H1 (cell line): ENCODE measurements at regions not wholly inside any gene's neighbourhood (a gene's known extent, or its start where the extent isn't known, plus 50 kb on each side); places are given as distances from the start of the nearest gene placed in this dataset.

Experiments
- CTCF ChIA-PET: fragments of 300-600 bp; sonication (Branson Sonifier 250); formaldehyde crosslinking; loops from one replicate; lab custom pipeline; 2021; ENCODE audit not compliant: partially characterized antibody; lab: Charles Lee
- POLR2A ChIA-PET: fragments of 300-600 bp; sonication (Branson Sonifier 250); formaldehyde crosslinking; loops from one replicate; lab custom pipeline; 2021; ENCODE audit warnings: inconsistent platforms; ENCODE audit not compliant: partially characterized antibody; lab: Charles Lee
- DNase-seq, 2 experiments: peaks; one replicate each; pipeline versions ENCODE4 v3.0.0 to v3.0.0-alpha.2; 2010 to 2022; ENCODE audit warnings: low spot score in 2 of 2, low read depth in 1 of 2, mixed read lengths in 1 of 2
- FAIRE-seq: peaks from 2 replicates; lab custom pipeline; 2011; peaks lifted over from hg19 to GRCh38; lab: Jason Lieb, UNC
- H2AFZ ChIP-seq: 2 replicates; pipeline ENCODE4 v1.8.1; 2012; ENCODE audit warnings: low read length, inconsistent platforms
- H2AK5ac ChIP-seq: 2 replicates; pipeline ENCODE4 v1.6.1; 2013; ENCODE audit warnings: low read depth, low read length
- H2BK120ac ChIP-seq: replicated peaks from 2 replicates; pipeline ENCODE3; 2013; ENCODE audit warnings: low read depth, low read length, inconsistent platforms
- H2BK12ac ChIP-seq: 2 replicates; pipeline ENCODE4 v1.6.1; 2013; ENCODE audit warnings: low read depth, low read length
- H2BK15ac ChIP-seq: 2 replicates; pipeline ENCODE4 v1.6.1; 2013; ENCODE audit warnings: low read length
- H2BK20ac ChIP-seq: 2 replicates; pipeline ENCODE4 v1.6.1; 2013; ENCODE audit warnings: low read length
- H2BK5ac ChIP-seq: 2 replicates; pipeline ENCODE4 v1.6.1; 2013; ENCODE audit warnings: low read depth, low read length
- H3K14ac ChIP-seq: 2 replicates; pipeline ENCODE4 v1.6.1; 2013; ENCODE audit warnings: inconsistent platforms; ENCODE audit not compliant: insufficient read length
- H3K18ac ChIP-seq: 2 replicates; pipeline ENCODE4 v1.6.1; 2013; ENCODE audit warnings: low read length; ENCODE audit errors: extremely low read depth
- H3K23ac ChIP-seq: 2 replicates; pipeline ENCODE4 v1.6.1; 2013; ENCODE audit warnings: inconsistent platforms; ENCODE audit not compliant: insufficient read length
- H3K23me2 ChIP-seq: 2 replicates; pipeline ENCODE4 v1.6.1; 2013; ENCODE audit warnings: low read depth, low read length
- H3K27ac ChIP-seq: 2 replicates; pipeline ENCODE4 v1.6.1; 2011; ENCODE audit warnings: low read depth, low read length, inconsistent platforms
- H3K27me3 ChIP-seq, 4 experiments: replicated peaks in 1 of 4; 1 replicate in 1 of 4; 2 replicates in 3 of 4; pipeline versions ENCODE4 v1.6.1 to v1.8.1; 2011 to 2013; ENCODE audit warnings: low read length in 3 of 4, mild to moderate bottlenecking in 3 of 4, inconsistent platforms in 2 of 4, mixed read lengths in 2 of 4, moderate library complexity in 1 of 4; ENCODE audit not compliant: control insufficient read depth in 3 of 4, insufficient read depth in 3 of 4; ENCODE audit errors: extremely low read depth in 1 of 4
- H3K36me3 ChIP-seq, 4 experiments: 2 replicates each; pipeline versions ENCODE4 v1.6.1 to v1.8.1; 2011 to 2013; ENCODE audit warnings: mild to moderate bottlenecking in 4 of 4, low read length in 3 of 4, moderate library complexity in 2 of 4, control low read depth in 1 of 4, inconsistent platforms in 1 of 4; ENCODE audit not compliant: insufficient read depth in 4 of 4, control insufficient read depth in 2 of 4
- H3K4ac ChIP-seq: replicated peaks from 2 replicates; pipeline ENCODE3; 2013; ENCODE audit warnings: low read length, low read depth, mixed read lengths, inconsistent platforms; ENCODE audit not compliant: insufficient read length
- H3K4me1 ChIP-seq, 4 experiments: replicated peaks in 1 of 4; 1 replicate in 1 of 4; 2 replicates in 3 of 4; pipeline versions ENCODE4 v1.6.1 to v1.8.1; 2011 to 2013; ENCODE audit warnings: low read length in 3 of 4, inconsistent platforms in 2 of 4, mixed read lengths in 1 of 4; ENCODE audit not compliant: insufficient read depth in 4 of 4, control insufficient read depth in 3 of 4
- H3K4me2 ChIP-seq, 2 experiments: 2 replicates each; pipeline versions ENCODE4 v1.6.1 to v1.8.1; 2011 to 2013; ENCODE audit warnings: low read depth in 2 of 2, low read length in 2 of 2, control low read depth in 1 of 2, inconsistent platforms in 1 of 2, mild to moderate bottlenecking in 1 of 2; ENCODE audit not compliant: insufficient read depth in 1 of 2
- H3K4me3 ChIP-seq, 4 experiments: fragments of 200-600, 300-600 bp in 1 of 4; sonication (generic), shearing (Covaris generic), sonication (Bioruptor Twin) in 1 of 4; 2 replicates each; pipeline versions ENCODE4 v1.5.1 to v1.8.1; 2011 to 2016; ENCODE audit warnings: low read length in 4 of 4, low read depth in 3 of 4, control low read depth in 2 of 4, inconsistent platforms in 2 of 4, mild to moderate bottlenecking in 2 of 4, mixed read lengths in 1 of 4, moderate library complexity in 1 of 4; ENCODE audit not compliant: insufficient read depth in 2 of 4; ENCODE audit errors: extremely low read depth in 1 of 4
- H3K56ac ChIP-seq: replicated peaks from 2 replicates; pipeline ENCODE3; 2013; ENCODE audit warnings: low read depth, mild to moderate bottlenecking, mixed read lengths, low read length, inconsistent platforms; ENCODE audit not compliant: insufficient read length
- H3K79me1 ChIP-seq: 2 replicates; pipeline ENCODE4 v1.6.1; 2013; ENCODE audit warnings: low read depth, low read length, control low read depth
- H3K79me2 ChIP-seq, 2 experiments: 2 replicates each; pipeline versions ENCODE4 v1.6.1 to v1.8.1; 2012 to 2013; ENCODE audit warnings: low read length in 2 of 2, mild to moderate bottlenecking in 2 of 2, inconsistent platforms in 1 of 2; ENCODE audit not compliant: insufficient read depth in 2 of 2, control insufficient read depth in 1 of 2
- H3K9ac ChIP-seq, 4 experiments: replicated peaks in 1 of 4; 1 replicate in 1 of 4; 2 replicates in 3 of 4; pipeline versions ENCODE4 v1.6.1 to v1.8.1; 2011 to 2013; ENCODE audit warnings: low read depth in 3 of 4, low read length in 3 of 4, control low read depth in 2 of 4, mild to moderate bottlenecking in 2 of 4, moderate library complexity in 2 of 4, inconsistent platforms in 1 of 4; ENCODE audit errors: extremely low read depth in 1 of 4
- H3K9me3 ChIP-seq, 2 experiments: 2 replicates each; pipeline versions ENCODE4 v1.6.1 to v1.8.1; 2012 to 2013; ENCODE audit warnings: mild to moderate bottlenecking in 2 of 2, moderate library complexity in 2 of 2, control low read depth in 1 of 2, inconsistent platforms in 1 of 2, low read depth in 1 of 2, low read length in 1 of 2, mixed read lengths in 1 of 2; ENCODE audit not compliant: insufficient read depth in 2 of 2
- H4K20me1 ChIP-seq, 2 experiments: replicated peaks in 1 of 2; 2 replicates each; pipeline versions ENCODE3 to v1.8.1; 2011 to 2013; ENCODE audit warnings: inconsistent platforms in 2 of 2, low read length in 2 of 2, mild to moderate bottlenecking in 1 of 2; ENCODE audit not compliant: insufficient read depth in 2 of 2, control insufficient read depth in 1 of 2
- H4K5ac ChIP-seq: 2 replicates; pipeline ENCODE4 v1.6.1; 2013; ENCODE audit warnings: low read length, low read depth, mixed read lengths, inconsistent platforms; ENCODE audit not compliant: insufficient read length
- H4K8ac ChIP-seq: 2 replicates; pipeline ENCODE4 v1.8.0; 2013; ENCODE audit warnings: mild to moderate bottlenecking, moderate library complexity, low read length, inconsistent platforms; ENCODE audit not compliant: insufficient read depth; ENCODE audit errors: extremely low read depth
- H4K91ac ChIP-seq: replicated peaks from 2 replicates; pipeline ENCODE3; 2013; ENCODE audit warnings: low read length, mixed read lengths, inconsistent platforms; ENCODE audit not compliant: insufficient read length
- CBX8 ChIP-seq: fragments of 300-800, 300-1000 bp; sonication (generic); IDR thresholded peaks from 2 replicates; pipeline ENCODE4 v1.7.1; 2016; ENCODE audit warnings: low read depth, low read length, borderline replicate concordance
- CTBP2 ChIP-seq: IDR thresholded peaks from 2 replicates; pipeline ENCODE4 v1.7.0; 2011; ENCODE audit warnings: borderline replicate concordance, mild to moderate bottlenecking, moderate library complexity, mixed read lengths, low read length; ENCODE audit not compliant: insufficient read depth, insufficient read length
- KDM4A ChIP-seq: IDR thresholded peaks from one replicate; pipeline ENCODE4 v1.7.1; 2012; ENCODE audit warnings: low read depth, mild to moderate bottlenecking, moderate library complexity, low read length, inconsistent platforms; ENCODE audit not compliant: severe bottlenecking
- WGBS, 2 experiments: shearing (Covaris generic) in 1 of 2; methylation state at CpG; one replicate each; pipeline versions ENCODE4 v1.1.6 to v1.1.7; 2013 to 2015; ENCODE audit warnings: low lambda C conversion rate in 2 of 2, mixed read lengths in 2 of 2, inconsistent platforms in 1 of 2, low coverage in 1 of 2, missing lambda C conversion rate in 1 of 2; ENCODE audit not compliant: insufficient replicate concordance in 2 of 2, insufficient coverage in 1 of 2, insufficient read length in 1 of 2; ENCODE audit errors: extremely low coverage in 1 of 2, missing lambda C conversion rate in 1 of 2; 5-methylcytosine and 5-hydroxymethylcytosine counted together

DNA sequence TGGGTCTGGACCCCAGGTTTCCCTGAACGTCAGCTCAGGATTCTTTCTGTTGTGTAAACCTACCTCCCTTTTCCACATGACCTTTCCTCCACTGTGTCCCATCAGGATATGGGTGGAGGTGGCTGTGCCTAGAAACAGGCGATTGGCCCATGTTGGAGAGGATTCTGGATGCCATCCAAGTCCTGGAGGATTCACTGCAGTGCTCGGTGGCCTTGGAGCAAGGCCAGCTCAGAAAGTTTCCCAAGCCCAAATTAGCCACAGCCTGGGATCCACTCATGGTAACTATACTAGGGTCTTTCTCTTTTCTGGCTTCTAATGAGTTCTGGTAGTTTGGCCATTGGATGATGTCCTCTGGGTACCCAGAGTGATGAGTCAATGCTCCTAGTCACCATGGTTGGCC lies 141.6 kb downstream of the SNX19 start:
- Histone ChIP-seq H3K9ac (no peak overlapping the region), H3K79me1 (no peaks in the 10 kb centered on the region), H4K20me1 (no peaks in the 10 kb centered on the region), H3K4me2 (no peak overlapping the region), H2BK15ac (no peak overlapping the region), H3K36me3 (no peaks in the 10 kb centered on the region), H3K14ac (no peak overlapping the region), H4K5ac (no peak overlapping the region), H2BK5ac (no peak overlapping the region), H4K8ac (no peak overlapping the region), H3K56ac (no peak overlapping the region), H3K9me3 (no peaks in the 10 kb centered on the region), H2BK20ac (no peak overlapping the region), H3K27ac (no peak overlapping the region), H3K4ac (no peak overlapping the region), H3K27me3 (no peaks in the 10 kb centered on the region), H2AFZ (no peak overlapping the region), H3K4me3 (no peak overlapping the region), H2AK5ac (no peak overlapping the region), H3K23me2 (peaks cover 3% of the 10 kb centered on the region; the same call in 1 of the 2 replicates), H2BK12ac (no peak overlapping the region), H3K18ac (no peak overlapping the region), H3K4me1 (no peaks in the 10 kb centered on the region), H2BK120ac (no peak overlapping the region), H4K91ac (no peak overlapping the region), H3K23ac (no peak overlapping the region), H3K79me2 (no peaks in the 10 kb centered on the region)
- CTCF ChIA-PET, result no interaction called here
- FAIRE-seq, result no peak
- 90% methylated on average over 3 of the region's 3 CpGs; no CpG with 5 or more reads in 1 of the 2 experiments for WGBS, 2 experiments
- TF ChIP-seq CBX8 (no peak), CTBP2 (no peak), KDM4A (no peak)
- POLR2A ChIA-PET, result no interaction called here
- no peak for DNase-seq
